ENCODE measurements at regions not wholly inside any gene's neighbourhood (a gene's known extent, or its start where the extent isn't known, plus 50 kb on each side); places are given as distances from the start of the nearest gene placed in this dataset.
A peak's percentile ranks its signal among the peaks of the same experiment; 100 is the strongest.

GRCh38 chr13:40261947-40262346, 404.5 kb downstream of the FOXO1 start:
- Histone ChIP-seq H3K27me3 (ENCODE audit: insufficient read depth, poor library complexity, severe bottlenecking) (no peaks in the 10 kb centered on the region), H3K9me3 (ENCODE audit: severe bottlenecking) (no peaks in the 10 kb centered on the region), H3K27ac (ENCODE audit: poor library complexity, severe bottlenecking) (no peak overlapping the region), H3K36me3 (ENCODE audit: low read depth) (no peaks in the 10 kb centered on the region), H3K4me1 (ENCODE audit: insufficient read depth, poor library complexity, severe bottlenecking) (no peaks in the 10 kb centered on the region), H3K4me3 (ENCODE audit: severe bottlenecking) (no peak overlapping the region)
- ATAC-seq (ENCODE audit: low read depth): no peak
- no peak for TF ChIP-seq CTCF (IDR thresholded peaks at IDR 0.05; ENCODE audit: poor library complexity, severe bottlenecking)
- no peak for DNase-seq (ENCODE audit: low spot score)

GRCh38 chr13:40269086-40269485, 397.4 kb downstream of the FOXO1 start:
- Histone ChIP-seq H3K4me3 (ENCODE audit: severe bottlenecking) (no peak overlapping the region), H3K4me1 (ENCODE audit: insufficient read depth, poor library complexity, severe bottlenecking) (peaks cover 14% of the 10 kb centered on the region), H3K27me3 (ENCODE audit: insufficient read depth, poor library complexity, severe bottlenecking) (no peaks in the 10 kb centered on the region), H3K27ac (ENCODE audit: poor library complexity, severe bottlenecking) (no peak overlapping the region), H3K9me3 (ENCODE audit: severe bottlenecking) (no peaks in the 10 kb centered on the region), H3K36me3 (ENCODE audit: low read depth) (no peaks in the 10 kb centered on the region)
- no peak for ATAC-seq (ENCODE audit: low read depth)
- no peak for DNase-seq (ENCODE audit: low spot score)
- TF ChIP-seq CTCF (IDR thresholded peaks at IDR 0.05; ENCODE audit: poor library complexity, severe bottlenecking): no peak

DNA sequence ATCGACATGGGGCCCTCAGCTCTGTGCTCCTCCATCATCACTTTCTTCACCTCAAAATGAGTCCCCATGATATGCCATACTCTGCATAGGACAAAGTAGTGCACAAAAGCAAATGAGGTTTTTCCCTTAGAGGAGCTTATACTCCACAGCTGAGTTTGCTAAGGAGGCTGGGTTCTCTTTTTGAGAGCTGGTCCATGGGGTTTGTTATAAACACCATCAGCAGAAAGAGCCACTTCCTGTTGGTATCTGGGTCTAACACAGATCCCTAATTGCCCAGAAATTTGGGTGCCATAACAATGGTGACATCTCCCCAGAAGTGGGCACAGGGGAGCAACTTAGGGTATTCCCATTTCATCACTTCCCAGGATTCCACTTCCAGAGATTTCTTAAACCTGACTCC, 395.7 kb downstream of the FOXO1 start:
- TF ChIP-seq CTCF (IDR thresholded peaks at IDR 0.05; ENCODE audit: poor library complexity, severe bottlenecking): no peak
- Histone ChIP-seq H3K27me3 (ENCODE audit: insufficient read depth, poor library complexity, severe bottlenecking) (no peaks in the 10 kb centered on the region), H3K9me3 (ENCODE audit: severe bottlenecking) (no peaks in the 10 kb centered on the region), H3K27ac (ENCODE audit: poor library complexity, severe bottlenecking) (no peak overlapping the region), H3K4me1 (ENCODE audit: insufficient read depth, poor library complexity, severe bottlenecking) (peaks cover 18% of the 10 kb centered on the region), H3K4me3 (ENCODE audit: severe bottlenecking) (no peak overlapping the region), H3K36me3 (ENCODE audit: low read depth) (no peaks in the 10 kb centered on the region)
- DNase-seq (ENCODE audit: low spot score): no peak
- ATAC-seq (ENCODE audit: low read depth): no peak

GRCh38 chr13:40271271-40271885, 395.1 kb downstream of the FOXO1 start:
- no peak for TF ChIP-seq CTCF (IDR thresholded peaks at IDR 0.05; ENCODE audit: poor library complexity, severe bottlenecking)
- ATAC-seq (ENCODE audit: low read depth): no peak
- Histone ChIP-seq H3K27me3 (ENCODE audit: insufficient read depth, poor library complexity, severe bottlenecking) (no peaks in the 10 kb centered on the region), H3K4me1 (ENCODE audit: insufficient read depth, poor library complexity, severe bottlenecking) (peaks cover 19% of the 10 kb centered on the region), H3K9me3 (ENCODE audit: severe bottlenecking) (no peaks in the 10 kb centered on the region), H3K36me3 (ENCODE audit: low read depth) (no peaks in the 10 kb centered on the region), H3K4me3 (ENCODE audit: severe bottlenecking) (no peak overlapping the region), H3K27ac (ENCODE audit: poor library complexity, severe bottlenecking) (peak overlapping the region; percentile 64)
- DNase-seq (ENCODE audit: low spot score): no peak

- no peak for TF ChIP-seq CTCF (IDR thresholded peaks at IDR 0.05; ENCODE audit: poor library complexity, severe bottlenecking)
- no peaks in the 10 kb centered on the region for H3K27me3 ChIP-seq (ENCODE audit: insufficient read depth, poor library complexity, severe bottlenecking)
- no peak overlapping the region for H3K4me3 ChIP-seq (ENCODE audit: severe bottlenecking)
- H3K36me3 ChIP-seq (ENCODE audit: low read depth): no peaks in the 10 kb centered on the region
- no peaks in the 10 kb centered on the region for H3K9me3 ChIP-seq (ENCODE audit: severe bottlenecking)
- DNase-seq (ENCODE audit: low spot score) (no peak), ATAC-seq (ENCODE audit: low read depth) (peak; percentile 66)
- peaks cover 19% of the 10 kb centered on the region for H3K4me1 ChIP-seq (ENCODE audit: insufficient read depth, poor library complexity, severe bottlenecking)
- peak overlapping the region; percentile 64 for H3K27ac ChIP-seq (ENCODE audit: poor library complexity, severe bottlenecking)
These were observed 394.3 kb downstream of the FOXO1 start for GRCh38 chr13:40271931-40272775.

Measured in RWPE2 (cell line).